SK-N-MC (cell line): ENCODE measurements at regions not wholly inside any gene's neighbourhood (a gene's known extent, or its start where the extent isn't known, plus 50 kb on each side); places are given as distances from the start of the nearest gene placed in this dataset.

Experiments used
- EZH2 ChIP-seq: fragments of 200-600 bp; sonication (generic); IDR thresholded peaks from one replicate; pipeline ENCODE4 v1.6.1; 2017; ENCODE audit warnings: antibody characterized with exemption
- POLR2AphosphoS5 ChIP-seq: IDR thresholded peaks from 2 replicates; pipeline ENCODE4 v1.6.1; 2012; ENCODE audit warnings: mild to moderate bottlenecking, low read depth, low read length, borderline replicate concordance

- TF ChIP-seq POLR2AphosphoS5 (no peak), EZH2 (no peak)
These were observed 175.1 kb upstream of the KIT start for GRCh38 chr4:54482529-54483200.
